ENCODE measurements at regions not wholly inside any gene's neighbourhood (a gene's known extent, or its start where the extent isn't known, plus 50 kb on each side); places are given as distances from the start of the nearest gene placed in this dataset.

- TF ChIP-seq ZFX (IDR thresholded peaks at IDR 0.05; ENCODE audit: borderline replicate concordance) (no peak), CTCF (IDR thresholded peaks at IDR 0.05) (no peak)
- no peak overlapping the region for H3K27ac ChIP-seq
Observed at GRCh38 chrX:15908603-15909290, 54.1 kb upstream of the AP1S2 start.

- TF ChIP-seq CTCF (IDR thresholded peaks at IDR 0.05) (no peak), ZFX (IDR thresholded peaks at IDR 0.05; ENCODE audit: borderline replicate concordance) (no peak)
- H3K27ac ChIP-seq: no peak overlapping the region
Observed at GRCh38 chrX:15906041-15906943, 51.7 kb upstream of the AP1S2 start.
